Ascending aorta (tissue), 2 donors: ENCODE measurements at regions not wholly inside any gene's neighbourhood (a gene's known extent, or its start where the extent isn't known, plus 50 kb on each side); places are given as distances from the start of the nearest gene placed in this dataset.

Source experiments
- DNase-seq, 2 donors: peaks; one replicate each; pipeline ENCODE4 v3.0.0-alpha.2; 2019; ENCODE audit warnings: low spot score in 2 of 2
- H3K27ac ChIP-seq, 2 donors: fragments of 200-600 bp; sonication (generic); one replicate each; pipeline ENCODE4 v1.5.1; 2016 to 2017; ENCODE audit warnings: mild to moderate bottlenecking in 1 of 2
- H3K27me3 ChIP-seq: fragments of 200-600 bp; sonication (generic); one replicate; pipeline ENCODE4 v1.5.1; 2017
- H3K36me3 ChIP-seq, 2 donors: fragments of 200-600 bp; sonication (generic); one replicate each; pipeline ENCODE4 v1.5.1; 2016
- H3K4me1 ChIP-seq, 2 donors: fragments of 200-600 bp; sonication (generic); one replicate each; pipeline ENCODE4 v1.5.1; 2016 to 2017; ENCODE audit warnings: mild to moderate bottlenecking in 1 of 2
- H3K4me3 ChIP-seq, 2 donors: fragments of 200-600 bp; sonication (generic); one replicate each; pipeline ENCODE4 v1.5.1; 2016 to 2017; ENCODE audit warnings: mild to moderate bottlenecking in 1 of 2
- H3K9me3 ChIP-seq, 2 donors: fragments of 200-600 bp; sonication (generic); one replicate each; pipeline ENCODE4 v1.5.1; 2016
- intact Hi-C: fragments of 100-400 bp; cut with DNase I; formaldehyde crosslinking; loops from one replicate; pipeline ENCODE4 v1.15.1; 2023
- TF ChIP-seq, protein P1 (sequence below), 3 experiments: fragments of 200-600 bp in 2 of 3; fragments of 450-650 bp in 1 of 3; sonication (generic) in 2 of 3; IDR thresholded peaks; one replicate each; pipeline ENCODE4 v1.5.1; 2016 to 2019; ENCODE audit warnings: antibody characterized with exemption in 3 of 3, mild to moderate bottlenecking in 1 of 3, moderate library complexity in 1 of 3

- Histone ChIP-seq H3K27ac (no peak overlapping the region), H3K9me3 (no peaks in the 10 kb centered on the region), H3K27me3 (no peaks in the 10 kb centered on the region), H3K36me3 (no peaks in the 10 kb centered on the region), H3K4me1 (no peaks in the 10 kb centered on the region), H3K4me3 (no peak overlapping the region)
- TF ChIP-seq, protein P1, sequence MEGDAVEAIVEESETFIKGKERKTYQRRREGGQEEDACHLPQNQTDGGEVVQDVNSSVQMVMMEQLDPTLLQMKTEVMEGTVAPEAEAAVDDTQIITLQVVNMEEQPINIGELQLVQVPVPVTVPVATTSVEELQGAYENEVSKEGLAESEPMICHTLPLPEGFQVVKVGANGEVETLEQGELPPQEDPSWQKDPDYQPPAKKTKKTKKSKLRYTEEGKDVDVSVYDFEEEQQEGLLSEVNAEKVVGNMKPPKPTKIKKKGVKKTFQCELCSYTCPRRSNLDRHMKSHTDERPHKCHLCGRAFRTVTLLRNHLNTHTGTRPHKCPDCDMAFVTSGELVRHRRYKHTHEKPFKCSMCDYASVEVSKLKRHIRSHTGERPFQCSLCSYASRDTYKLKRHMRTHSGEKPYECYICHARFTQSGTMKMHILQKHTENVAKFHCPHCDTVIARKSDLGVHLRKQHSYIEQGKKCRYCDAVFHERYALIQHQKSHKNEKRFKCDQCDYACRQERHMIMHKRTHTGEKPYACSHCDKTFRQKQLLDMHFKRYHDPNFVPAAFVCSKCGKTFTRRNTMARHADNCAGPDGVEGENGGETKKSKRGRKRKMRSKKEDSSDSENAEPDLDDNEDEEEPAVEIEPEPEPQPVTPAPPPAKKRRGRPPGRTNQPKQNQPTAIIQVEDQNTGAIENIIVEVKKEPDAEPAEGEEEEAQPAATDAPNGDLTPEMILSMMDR (IDR thresholded peaks at IDR 0.05), result no peak
- no peak for DNase-seq
- intact Hi-C loops, result no loop called here
Measured at GRCh38 chr6:44776344-44776743, 388.8 kb downstream of the CDC5L start.

DNA sequence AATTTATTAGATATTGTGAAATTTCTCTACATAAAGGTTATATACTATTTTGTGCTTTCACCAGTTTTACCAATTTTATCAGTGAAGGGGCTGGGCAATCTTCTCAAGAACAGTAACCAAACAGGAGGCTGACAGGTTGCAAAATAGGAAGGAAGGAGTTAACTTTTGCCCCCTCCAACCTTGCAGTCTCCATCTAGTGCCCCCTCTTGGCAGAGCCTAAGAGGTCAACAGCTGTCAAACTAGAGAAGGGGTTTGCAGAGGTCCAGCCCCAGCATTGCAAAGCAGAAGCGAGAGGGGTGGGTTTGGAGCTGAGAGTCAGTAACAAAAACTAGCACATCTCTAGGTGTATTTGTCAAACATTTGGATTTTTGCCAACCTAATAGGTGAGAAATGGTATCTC lies 391.0 kb downstream of the CDC5L start:
- intact Hi-C loops, result no loop called here
- no peaks in the 10 kb centered on the region for H3K27me3 ChIP-seq
- H3K4me3 ChIP-seq, result no peak overlapping the region
- H3K4me1 ChIP-seq, result no peaks in the 10 kb centered on the region
- H3K27ac ChIP-seq, result no peak overlapping the region
- no peak for DNase-seq
- no peaks in the 10 kb centered on the region for H3K9me3 ChIP-seq
- TF ChIP-seq, protein P1 (IDR thresholded peaks at IDR 0.05), result no peak
- no peaks in the 10 kb centered on the region for H3K36me3 ChIP-seq
